ENCODE measurements at regions not wholly inside any gene's neighbourhood (a gene's known extent, or its start where the extent isn't known, plus 50 kb on each side); places are given as distances from the start of the nearest gene placed in this dataset.

- intact Hi-C loops (cut with DNase I) = no loop called here
- Histone ChIP-seq H3K27ac (no peak overlapping the region), H3K4me3 (no peak overlapping the region), H3K9me3 (peaks cover 0 to 8% (median 0%) of the 10 kb centered on the region in 3 donors), H3K27me3 (no peaks in the 10 kb centered on the region), H3K4me1 (no peaks in the 10 kb centered on the region), H3K36me3 (replicated peaks in 1 of 2; ENCODE audit: insufficient read depth in 1 of 2, low read depth in 2 of 2) (no peaks in the 10 kb centered on the region)
- DNase-seq (no peak), ATAC-seq (no peak)
- TF ChIP-seq POLR2A (IDR thresholded peaks at IDR 0.05) (no peak), CTCF (IDR thresholded peaks at IDR 0.05) (no peak)
- WGBS, 2 donors = 72 to 81% methylated on average over 13 of the region's 13 CpGs
Observed at GRCh38 chr11:134752964-134753770, 341.1 kb upstream of the B3GAT1 start.

GRCh38 chr11:134752526-134752925, 340.5 kb upstream of the B3GAT1 start:
- Histone ChIP-seq H3K36me3 (replicated peaks in 1 of 2; ENCODE audit: insufficient read depth in 1 of 2, low read depth in 2 of 2) (no peaks in the 10 kb centered on the region), H3K9me3 (peaks cover 0 to 12% (median 0%) of the 10 kb centered on the region in 3 donors), H3K27ac (no peak overlapping the region), H3K4me3 (no peak overlapping the region), H3K4me1 (no peaks in the 10 kb centered on the region), H3K27me3 (no peaks in the 10 kb centered on the region)
- no peak for TF ChIP-seq CTCF (IDR thresholded peaks at IDR 0.05)
- TF ChIP-seq POLR2A (IDR thresholded peaks at IDR 0.05) = no peak
- ATAC-seq = no peak
- intact Hi-C loops (cut with DNase I) = no loop called here
- 77 to 86% methylated on average over 6 of the region's 6 CpGs for WGBS, 2 donors
- DNase-seq = no peak

DNA sequence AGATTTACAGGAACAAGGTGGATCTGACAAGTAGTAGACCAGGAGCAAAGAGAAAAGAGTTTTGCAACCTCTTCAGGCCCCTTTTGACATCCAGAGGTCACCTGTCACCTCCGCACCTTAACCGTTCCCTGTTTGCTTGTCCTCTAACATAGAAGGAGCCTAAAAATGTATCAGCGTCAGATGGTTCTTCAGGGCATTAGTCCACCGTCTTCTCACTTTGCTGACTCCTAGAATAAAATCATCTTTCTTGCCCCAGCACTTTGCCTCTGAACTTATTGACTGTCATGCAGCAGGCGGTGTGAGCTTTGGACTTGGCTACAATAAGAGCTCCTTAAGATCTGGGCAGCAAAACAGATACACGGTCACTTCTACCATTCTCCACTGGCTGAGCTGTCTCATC, 339.7 kb upstream of the B3GAT1 start:
- intact Hi-C loops (cut with DNase I) = no loop called here
- Histone ChIP-seq H3K36me3 (replicated peaks in 1 of 2; ENCODE audit: insufficient read depth in 1 of 2, low read depth in 2 of 2) (no peaks in the 10 kb centered on the region), H3K27me3 (no peaks in the 10 kb centered on the region), H3K9me3 (peaks cover 0 to 12% (median 0%) of the 10 kb centered on the region in 3 donors), H3K4me3 (no peak overlapping the region), H3K27ac (no peak overlapping the region), H3K4me1 (no peaks in the 10 kb centered on the region)
- TF ChIP-seq CTCF (IDR thresholded peaks at IDR 0.05) = no peak
- TF ChIP-seq POLR2A (IDR thresholded peaks at IDR 0.05) = no peak
- WGBS, 2 donors = 81 to 82% methylated on average over 6 of the region's 6 CpGs
- ATAC-seq (no peak), DNase-seq (no peak)

DNA sequence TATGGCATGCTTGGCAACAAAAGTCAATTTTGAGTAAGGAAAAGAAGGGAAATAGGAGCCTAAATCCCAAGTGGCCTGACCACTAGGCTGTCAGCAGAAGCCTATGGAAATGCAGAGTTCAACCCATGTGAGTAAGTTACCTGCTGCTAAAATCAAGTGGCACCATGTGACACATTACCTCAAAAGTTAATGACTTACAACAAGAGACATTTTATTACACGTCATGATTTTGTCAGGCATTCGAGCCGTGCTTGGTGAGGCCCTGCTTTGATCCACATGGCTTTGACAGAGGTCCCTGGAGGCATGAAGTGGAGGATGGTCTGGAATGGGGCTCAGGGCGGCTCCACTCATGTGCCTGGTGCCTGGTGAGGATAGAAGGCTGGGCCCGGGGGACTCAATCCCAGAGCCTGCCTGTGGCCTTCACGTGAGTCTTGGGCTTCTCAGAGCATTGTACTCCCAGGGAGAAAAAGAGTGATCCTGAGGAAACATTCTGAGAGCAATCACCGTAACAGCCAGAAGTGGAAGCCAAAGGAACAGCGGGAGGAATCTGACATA, 339.1 kb upstream of the B3GAT1 start:
- Histone ChIP-seq H3K4me1 (no peaks in the 10 kb centered on the region), H3K27ac (no peak overlapping the region), H3K27me3 (no peaks in the 10 kb centered on the region), H3K4me3 (no peak overlapping the region), H3K9me3 (peaks cover 0 to 12% (median 0%) of the 10 kb centered on the region in 3 donors), H3K36me3 (replicated peaks in 1 of 2; ENCODE audit: insufficient read depth in 1 of 2, low read depth in 2 of 2) (no peaks in the 10 kb centered on the region)
- ATAC-seq = no peak
- no peak for DNase-seq
- TF ChIP-seq POLR2A (IDR thresholded peaks at IDR 0.05) = no peak
- TF ChIP-seq CTCF (IDR thresholded peaks at IDR 0.05) = no peak
- 71 to 82% methylated on average over 8 of the region's 8 CpGs for WGBS, 2 donors
- intact Hi-C loops (cut with DNase I) = no loop called here

Measured in body of pancreas (tissue), 4 donors.